CD14-positive monocyte (primary cell): ENCODE measurements at regions not wholly inside any gene's neighbourhood (a gene's known extent, or its start where the extent isn't known, plus 50 kb on each side); places are given as distances from the start of the nearest gene placed in this dataset.

Experiments
- DNase-seq, 3 donors: peaks; one replicate each; pipeline ENCODE4 v3.0.0-alpha.2; 2011 to 2022
- H2AFZ ChIP-seq: 2 replicates; pipeline ENCODE4 v1.6.0; 2012; ENCODE audit warnings: mild to moderate bottlenecking, low read depth, low read length, inconsistent platforms; ENCODE audit not compliant: insufficient read depth, poor library complexity, severe bottlenecking
- H3K27ac ChIP-seq, 2 donors: 1 replicate in 1 of 2; 2 replicates in 1 of 2; pipeline ENCODE4 v1.5.1; 2012 to 2013; ENCODE audit warnings: low read length in 2 of 2, control low read depth in 1 of 2, inconsistent platforms in 1 of 2, low read depth in 1 of 2, mild to moderate bottlenecking in 1 of 2
- H3K27me3 ChIP-seq, 2 donors: one replicate each; pipeline versions ENCODE4 v1.6.0 to v1.6.1; 2011 to 2013; ENCODE audit warnings: low read length in 2 of 2; ENCODE audit not compliant: control insufficient read depth in 2 of 2, insufficient read depth in 2 of 2
- H3K36me3 ChIP-seq, 2 donors: replicated peaks in 1 of 2; 1 replicate in 1 of 2; 2 replicates in 1 of 2; pipeline versions ENCODE4 v1.5.1 to v1.6.1; 2012 to 2013; ENCODE audit warnings: low read length in 2 of 2, control low read depth in 1 of 2, inconsistent platforms in 1 of 2, mild to moderate bottlenecking in 1 of 2; ENCODE audit not compliant: insufficient read depth in 2 of 2, control insufficient read depth in 1 of 2
- H3K4me1 ChIP-seq, 2 donors: 1 replicate in 1 of 2; 2 replicates in 1 of 2; pipeline versions ENCODE4 v1.5.1 to v1.6.1; 2012 to 2013; ENCODE audit warnings: low read length in 2 of 2, control low read depth in 1 of 2, inconsistent platforms in 1 of 2, mild to moderate bottlenecking in 1 of 2, moderate library complexity in 1 of 2; ENCODE audit not compliant: insufficient read depth in 2 of 2, control insufficient read depth in 1 of 2
- H3K4me2 ChIP-seq: replicated peaks from 2 replicates; pipeline ENCODE3; 2012; ENCODE audit warnings: low read length, moderate library complexity, mild to moderate bottlenecking; ENCODE audit not compliant: poor library complexity, severe bottlenecking; ENCODE audit errors: extremely low read depth
- H3K4me3 ChIP-seq, 3 experiments: fragments of 200-600 bp in 1 of 3; sonication (generic) in 1 of 3; replicated peaks in 1 of 3; 1 replicate in 2 of 3; 2 replicates in 1 of 3; pipeline ENCODE4 v1.5.1; 2011 to 2013; ENCODE audit warnings: low read length in 3 of 3, mild to moderate bottlenecking in 3 of 3, control low read depth in 2 of 3, low read depth in 2 of 3, inconsistent platforms in 1 of 3, moderate library complexity in 1 of 3
- H3K79me2 ChIP-seq: 2 replicates; pipeline ENCODE4 v1.6.0; 2012; ENCODE audit warnings: mild to moderate bottlenecking, control low read depth, inconsistent platforms, low read length, moderate library complexity; ENCODE audit not compliant: insufficient read depth
- H3K9ac ChIP-seq: 2 replicates; pipeline ENCODE4 v1.6.0; 2017; ENCODE audit warnings: low read length, mild to moderate bottlenecking; ENCODE audit not compliant: insufficient read depth, poor library complexity, severe bottlenecking
- H3K9me3 ChIP-seq, 2 donors: replicated peaks in 1 of 2; 1 replicate in 1 of 2; 2 replicates in 1 of 2; pipeline versions ENCODE4 v1.5.1 to v1.6.1; 2012 to 2013; ENCODE audit warnings: low read length in 2 of 2, control low read depth in 1 of 2; ENCODE audit not compliant: control insufficient read depth in 1 of 2, insufficient read depth in 1 of 2
- H4K20me1 ChIP-seq: 2 replicates; pipeline ENCODE4 v1.6.0; 2012; ENCODE audit warnings: mild to moderate bottlenecking, low read length, control low read depth, moderate library complexity; ENCODE audit not compliant: insufficient read depth
- H3K27ac Mint-ChIP-seq, 7 donors: one replicate each; pipeline ENCODE4 v1.8.0; 2020; ENCODE audit warnings: mild to moderate bottlenecking in 7 of 7, mixed read lengths in 7 of 7, moderate library complexity in 6 of 7, inconsistent platforms in 2 of 7
- H3K27me3 Mint-ChIP-seq, 3 donors: one replicate each; pipeline ENCODE4 v1.8.0; 2021 to 2022; ENCODE audit warnings: low read depth in 3 of 3, mild to moderate bottlenecking in 3 of 3, mixed read lengths in 3 of 3, moderate library complexity in 3 of 3, inconsistent platforms in 1 of 3
- H3K36me3 Mint-ChIP-seq, 2 donors: one replicate each; pipeline ENCODE4 v1.8.0; 2020; ENCODE audit warnings: mixed read lengths in 2 of 2, inconsistent platforms in 1 of 2, mild to moderate bottlenecking in 1 of 2
- H3K4me1 Mint-ChIP-seq: one replicate; pipeline ENCODE4 v1.8.0; 2020; ENCODE audit warnings: mild to moderate bottlenecking, mixed read lengths
- H3K4me3 Mint-ChIP-seq, 2 donors: one replicate each; pipeline ENCODE4 v1.8.0; 2020; ENCODE audit warnings: mild to moderate bottlenecking in 2 of 2, mixed read lengths in 2 of 2, moderate library complexity in 1 of 2
- H3K9me3 Mint-ChIP-seq, 7 donors: one replicate each; pipeline ENCODE4 v1.8.0; 2020 to 2022; ENCODE audit warnings: mixed read lengths in 7 of 7, mild to moderate bottlenecking in 6 of 7, moderate library complexity in 6 of 7, inconsistent platforms in 2 of 7
- intact Hi-C, 2 donors: fragments of 100-400 bp; cut with micrococcal nuclease; formaldehyde crosslinking; loops; one replicate each; pipeline versions ENCODE4 v1.15.0 to v1.15.1; 2023
- TF ChIP-seq, protein P1 (sequence below): fragments of 200-600 bp; IDR thresholded peaks from one replicate; pipeline ENCODE4 v1.8.0; 2022; ENCODE audit warnings: antibody characterized with exemption, mild to moderate bottlenecking

DNA sequence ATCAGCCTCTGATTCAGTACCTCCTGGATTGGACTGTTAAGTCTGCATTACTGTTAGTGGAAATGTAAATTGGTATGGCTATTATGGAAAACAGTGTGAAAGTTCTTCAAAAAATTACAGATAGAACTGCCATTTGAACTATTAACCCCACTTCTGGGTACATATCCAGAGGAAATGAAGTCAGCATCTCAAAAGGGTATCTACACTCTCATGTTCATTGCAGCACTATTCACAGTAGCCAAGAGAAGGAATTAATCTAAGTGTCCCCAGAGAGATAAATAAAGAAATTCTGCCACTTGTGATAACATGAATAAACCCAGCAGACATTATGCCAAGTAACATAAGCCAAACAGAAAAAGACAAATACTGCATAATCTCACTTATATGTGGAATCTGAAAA is 676.0 kb downstream of the PLA2G4A start:
- Histone ChIP-seq H4K20me1 (no peaks in the 10 kb centered on the region), H2AFZ (no peak overlapping the region), H3K4me2 (no peak overlapping the region), H3K9me3 (no peaks in the 10 kb centered on the region), H3K4me3 (no peak overlapping the region), H3K27me3 (no peaks in the 10 kb centered on the region), H3K27ac (no peak overlapping the region), H3K79me2 (no peaks in the 10 kb centered on the region), H3K9ac (no peak overlapping the region), H3K4me1 (no peaks in the 10 kb centered on the region), H3K36me3 (no peaks in the 10 kb centered on the region)
- intact Hi-C loops, result no loop called here
- Mint-ChIP-seq H3K4me1 (no peaks in the 10 kb centered on the region), H3K27me3 (no peaks in the 10 kb centered on the region), H3K4me3 (no peak overlapping the region), H3K36me3 (no peaks in the 10 kb centered on the region), H3K27ac (no peak overlapping the region), H3K9me3 (peaks cover 0 to 5% (median 3%) of the 10 kb centered on the region in 7 donors)
- TF ChIP-seq, protein P1, sequence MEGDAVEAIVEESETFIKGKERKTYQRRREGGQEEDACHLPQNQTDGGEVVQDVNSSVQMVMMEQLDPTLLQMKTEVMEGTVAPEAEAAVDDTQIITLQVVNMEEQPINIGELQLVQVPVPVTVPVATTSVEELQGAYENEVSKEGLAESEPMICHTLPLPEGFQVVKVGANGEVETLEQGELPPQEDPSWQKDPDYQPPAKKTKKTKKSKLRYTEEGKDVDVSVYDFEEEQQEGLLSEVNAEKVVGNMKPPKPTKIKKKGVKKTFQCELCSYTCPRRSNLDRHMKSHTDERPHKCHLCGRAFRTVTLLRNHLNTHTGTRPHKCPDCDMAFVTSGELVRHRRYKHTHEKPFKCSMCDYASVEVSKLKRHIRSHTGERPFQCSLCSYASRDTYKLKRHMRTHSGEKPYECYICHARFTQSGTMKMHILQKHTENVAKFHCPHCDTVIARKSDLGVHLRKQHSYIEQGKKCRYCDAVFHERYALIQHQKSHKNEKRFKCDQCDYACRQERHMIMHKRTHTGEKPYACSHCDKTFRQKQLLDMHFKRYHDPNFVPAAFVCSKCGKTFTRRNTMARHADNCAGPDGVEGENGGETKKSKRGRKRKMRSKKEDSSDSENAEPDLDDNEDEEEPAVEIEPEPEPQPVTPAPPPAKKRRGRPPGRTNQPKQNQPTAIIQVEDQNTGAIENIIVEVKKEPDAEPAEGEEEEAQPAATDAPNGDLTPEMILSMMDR, result no peak
- DNase-seq, result no peak

DNA sequence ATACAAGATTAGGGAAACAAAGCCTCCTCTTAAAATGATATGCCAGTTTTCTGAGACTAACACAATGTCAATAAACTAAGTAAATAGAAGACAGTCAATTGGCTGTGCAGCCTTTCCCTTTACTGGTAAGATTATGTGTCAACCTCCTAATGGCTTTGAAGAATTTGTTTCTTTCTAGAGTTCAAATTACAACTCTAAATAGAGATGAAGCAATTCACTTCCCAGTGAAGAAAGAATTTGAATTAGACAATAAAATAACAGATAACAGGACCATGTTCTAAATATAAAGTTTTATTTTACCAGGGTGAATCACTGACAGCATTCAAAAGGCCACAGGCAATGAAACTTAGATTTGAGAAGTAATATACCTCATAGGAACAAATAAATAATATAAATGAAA is 680.3 kb downstream of the PLA2G4A start:
- no peaks in the 10 kb centered on the region for H3K79me2 ChIP-seq
- Mint-ChIP-seq H3K4me1 (no peaks in the 10 kb centered on the region), H3K4me3 (no peak overlapping the region), H3K27ac (no peak overlapping the region), H3K27me3 (no peaks in the 10 kb centered on the region), H3K36me3 (no peaks in the 10 kb centered on the region), H3K9me3 (peaks cover 2 to 9% (median 4%) of the 10 kb centered on the region in 7 donors)
- no peak overlapping the region for H3K9ac ChIP-seq
- TF ChIP-seq, protein P1, result no peak
- no peaks in the 10 kb centered on the region for H3K4me1 ChIP-seq
- H3K36me3 ChIP-seq, result no peaks in the 10 kb centered on the region
- no peak overlapping the region for H3K27ac ChIP-seq
- no peak for DNase-seq
- no peaks in the 10 kb centered on the region for H3K9me3 ChIP-seq
- H3K4me2 ChIP-seq, result no peak overlapping the region
- no peaks in the 10 kb centered on the region for H4K20me1 ChIP-seq
- H2AFZ ChIP-seq, result no peak overlapping the region
- no peak overlapping the region for H3K4me3 ChIP-seq
- intact Hi-C loops, result no loop called here
- H3K27me3 ChIP-seq, result no peaks in the 10 kb centered on the region
